Stomach (tissue), 8 donors: ENCODE measurements at regions not wholly inside any gene's neighbourhood (a gene's known extent, or its start where the extent isn't known, plus 50 kb on each side); places are given as distances from the start of the nearest gene placed in this dataset.

Experiments
- DNase-seq, 2 donors: peaks; one replicate each; pipeline versions ENCODE4 v3.0.0 to v3.0.0-alpha.2; 2013 to 2019
- H3K27ac ChIP-seq, 5 donors: fragments of 200-600 bp in 4 of 5; sonication (generic) in 4 of 5; one replicate each; pipeline ENCODE4 v1.5.1; 2013 to 2019; ENCODE audit warnings: mild to moderate bottlenecking in 1 of 5, moderate library complexity in 1 of 5
- H3K27me3 ChIP-seq, 3 donors: fragments of 200-600 bp; sonication (generic); one replicate each; pipeline ENCODE4 v1.5.1; 2017 to 2019; ENCODE audit warnings: mixed run types in 1 of 3
- H3K36me3 ChIP-seq, 4 donors: fragments of 200-600 bp; sonication (generic); 1 replicate in 3 of 4; 2 replicates in 1 of 4; pipeline ENCODE4 v1.5.1; 2016 to 2019
- H3K4me1 ChIP-seq, 4 donors: fragments of 200-600 bp; sonication (generic); one replicate each; pipeline ENCODE4 v1.5.1; 2016 to 2019
- H3K4me3 ChIP-seq, 4 donors: fragments of 200-600 bp; sonication (generic) in 3 of 4; one replicate each; pipeline ENCODE4 v1.5.1; 2016 to 2019; ENCODE audit warnings: mild to moderate bottlenecking in 1 of 4
- H3K9me3 ChIP-seq, 4 donors: fragments of 200-600 bp; sonication (generic); one replicate each; pipeline ENCODE4 v1.5.1; 2016 to 2019
- CTCF ChIP-seq, 7 experiments: fragments of 450-650 bp in 4 of 7; fragments of 200-600 bp in 3 of 7; sonication (generic) in 3 of 7; IDR thresholded peaks; one replicate each; pipeline ENCODE4 v1.5.1; 2016 to 2019; ENCODE audit warnings: antibody characterized with exemption in 7 of 7, control low read depth in 2 of 7, mild to moderate bottlenecking in 1 of 7
- EP300 ChIP-seq: sonication (generic); formaldehyde crosslinking; IDR thresholded peaks from one replicate; pipeline ENCODE4 v1.6.1; 2017; ENCODE audit warnings: antibody characterized with exemption
- POLR2A ChIP-seq, 4 donors: fragments of 450-650 bp; IDR thresholded peaks; one replicate each; pipeline ENCODE4 v1.6.1; 2016; ENCODE audit warnings: antibody characterized with exemption in 4 of 4, control low read depth in 2 of 4, mild to moderate bottlenecking in 1 of 4, moderate library complexity in 1 of 4
- POLR2AphosphoS5 ChIP-seq, 3 donors: sonication (generic); formaldehyde crosslinking; IDR thresholded peaks; one replicate each; pipeline ENCODE4 v1.6.1; 2016; ENCODE audit warnings: antibody characterized with exemption in 3 of 3
- WGBS, 5 donors: extraction: QIAGEN DNeasy Blood & Tissue Kit in 3 of 5; methylation state at CpG; one replicate each; pipeline versions ENCODE4 v1.1.5 to v1.1.7; 2013 to 2018; 5-methylcytosine and 5-hydroxymethylcytosine counted together
- intact Hi-C: fragments of 100-400 bp; cut with DNase I; formaldehyde crosslinking; loops from one replicate; pipeline ENCODE4 v1.15.1; 2023; ENCODE audit warnings: low total_unique reads
- donor health status: healthy with polysubstance abuse.
- donor health status: Bipolar disorder and iron deficiency.
- donor health status: healthy.

DNA sequence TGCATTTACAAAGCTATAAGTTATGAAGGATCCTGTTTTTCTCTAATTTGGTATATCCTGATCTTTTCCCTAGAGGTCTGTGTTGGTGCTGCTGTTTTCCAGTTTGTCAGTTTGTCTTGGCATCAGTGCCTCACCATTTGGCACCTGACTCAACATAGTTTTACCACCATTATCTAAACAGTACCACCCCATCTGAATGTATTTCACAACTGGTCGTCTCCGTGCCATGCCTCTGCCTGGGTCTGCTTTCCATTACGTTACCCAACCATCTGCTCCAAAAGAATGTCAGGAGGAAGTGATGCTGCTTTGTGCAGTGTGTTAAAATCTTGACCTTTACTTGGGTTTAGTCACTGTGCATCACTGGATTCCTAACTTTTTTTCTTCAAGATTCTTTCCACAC lies 129.3 kb upstream of the RASSF8 start:
- Histone ChIP-seq H3K36me3 (no peaks in the 10 kb centered on the region), H3K4me1 (peaks cover 0 to 9% (median 2%) of the 10 kb centered on the region in 4 donors), H3K27ac (peak overlapping the region in 3 of 5 donors; percentile 1 to 57 (median 34)), H3K27me3 (peaks cover 0 to 4% (median 0%) of the 10 kb centered on the region in 3 donors), H3K4me3 (no peak overlapping the region), H3K9me3 (no peaks in the 10 kb centered on the region)
- TF ChIP-seq EP300 (peak; percentile 82), POLR2AphosphoS5 (IDR thresholded peaks at IDR 0.05) (peak; percentile 53 to 93 (median 91)), POLR2A (IDR thresholded peaks at IDR 0.05) (no peak)
- intact Hi-C loops, result no loop called here
- DNase-seq, result peak in 1 of 2 donors; percentile 50
- 38 to 63% (median 58%) methylated on average over 3 of the region's 3 CpGs for WGBS, 5 donors

GRCh38 chr12:25830456-25830855 lies 128.0 kb upstream of the RASSF8 start:
- intact Hi-C loops, result no loop called here
- 45 to 72% (median 64%) methylated on average over 7 of the region's 7 CpGs for WGBS, 5 donors
- TF ChIP-seq EP300 (no peak), POLR2AphosphoS5 (IDR thresholded peaks at IDR 0.05) (no peak), POLR2A (IDR thresholded peaks at IDR 0.05) (no peak), CTCF (IDR thresholded peaks at IDR 0.05) (no peak)
- no peaks in the 10 kb centered on the region for H3K36me3 ChIP-seq
- no peak overlapping the region for H3K27ac ChIP-seq
- no peaks in the 10 kb centered on the region for H3K27me3 ChIP-seq
- H3K9me3 ChIP-seq, result no peaks in the 10 kb centered on the region
- no peak overlapping the region for H3K4me3 ChIP-seq
- DNase-seq, result no peak
- peaks cover 0 to 9% (median 2%) of the 10 kb centered on the region in 4 donors for H3K4me1 ChIP-seq

- Histone ChIP-seq H3K27ac (no peak overlapping the region), H3K9me3 (no peaks in the 10 kb centered on the region), H3K27me3 (no peaks in the 10 kb centered on the region), H3K36me3 (no peaks in the 10 kb centered on the region), H3K4me1 (peaks cover 0 to 4% (median under 1%) of the 10 kb centered on the region in 4 donors), H3K4me3 (no peak overlapping the region)
- TF ChIP-seq EP300 (no peak), POLR2A (IDR thresholded peaks at IDR 0.05) (no peak), POLR2AphosphoS5 (IDR thresholded peaks at IDR 0.05) (no peak), CTCF (IDR thresholded peaks at IDR 0.05) (no peak)
- WGBS, 5 donors, result 56 to 87% (median 73%) methylated on average over 2 of the region's 2 CpGs
- DNase-seq, result no peak
- intact Hi-C loops, result no loop called here
These were observed 124.8 kb upstream of the RASSF8 start for GRCh38 chr12:25833657-25834056.

DNA sequence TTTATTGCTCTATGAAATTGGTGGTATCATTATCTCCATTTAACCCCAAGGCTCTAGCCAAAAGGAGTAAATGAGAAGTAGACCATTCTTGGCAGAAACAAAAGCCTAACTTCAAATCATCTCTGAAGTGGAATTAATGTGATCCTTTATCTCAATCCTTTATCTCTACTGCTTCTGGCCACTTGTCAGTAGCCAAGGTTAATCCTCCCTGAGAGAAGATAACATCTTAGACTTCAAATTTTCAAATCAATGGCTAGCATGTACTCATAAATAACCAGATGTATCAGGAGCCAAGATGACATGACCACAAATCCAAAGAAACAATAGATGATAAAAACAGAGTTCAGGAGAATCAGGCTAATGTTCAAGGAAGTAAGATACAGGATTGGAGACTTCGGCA lies 123.1 kb upstream of the RASSF8 start:
- H3K27me3 ChIP-seq, result no peaks in the 10 kb centered on the region
- H3K4me1 ChIP-seq, result no peaks in the 10 kb centered on the region
- intact Hi-C loops, result no loop called here
- TF ChIP-seq EP300 (no peak), POLR2AphosphoS5 (IDR thresholded peaks at IDR 0.05) (no peak), CTCF (IDR thresholded peaks at IDR 0.05) (no peak), POLR2A (IDR thresholded peaks at IDR 0.05) (no peak)
- H3K27ac ChIP-seq, result no peak overlapping the region
- WGBS, 5 donors, result 81 to 96% (median 88%) methylated on average over 1 of the region's 1 CpG
- H3K36me3 ChIP-seq, result no peaks in the 10 kb centered on the region
- H3K9me3 ChIP-seq, result no peaks in the 10 kb centered on the region
- no peak overlapping the region for H3K4me3 ChIP-seq
- no peak for DNase-seq

DNA sequence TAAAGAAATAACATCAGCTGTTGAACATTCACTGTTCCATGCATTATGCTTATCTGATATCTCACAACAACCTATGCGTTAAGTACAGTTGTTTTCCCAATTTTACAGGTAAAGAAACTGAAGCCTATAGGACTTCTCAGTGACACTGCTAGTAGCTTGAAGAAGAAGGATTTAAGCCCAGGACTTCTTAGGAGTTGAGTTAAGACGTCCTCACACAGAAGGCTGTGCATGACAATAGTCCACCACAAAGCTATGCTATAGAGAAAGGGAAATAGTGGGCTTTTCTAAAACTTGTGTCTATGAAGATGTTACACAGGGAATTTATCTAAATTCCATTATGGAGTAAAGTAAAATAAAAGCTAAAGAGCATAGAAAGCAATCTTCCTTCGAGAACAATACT lies 120.5 kb upstream of the RASSF8 start:
- Histone ChIP-seq H3K4me3 (no peak overlapping the region), H3K27ac (no peak overlapping the region), H3K36me3 (no peaks in the 10 kb centered on the region), H3K9me3 (no peaks in the 10 kb centered on the region), H3K4me1 (no peaks in the 10 kb centered on the region), H3K27me3 (no peaks in the 10 kb centered on the region)
- intact Hi-C loops, result no loop called here
- TF ChIP-seq EP300 (no peak), POLR2AphosphoS5 (IDR thresholded peaks at IDR 0.05) (no peak), CTCF (IDR thresholded peaks at IDR 0.05) (no peak)
- no peak for DNase-seq
- 72 to 84% (median 75%) methylated on average over 3 of the region's 3 CpGs for WGBS, 5 donors
